HL-60 (cell line): ENCODE measurements at regions not wholly inside any gene's neighbourhood (a gene's known extent, or its start where the extent isn't known, plus 50 kb on each side); places are given as distances from the start of the nearest gene placed in this dataset.

Source experiments
- GABPA ChIP-seq: IDR thresholded peaks from 2 replicates; pipeline ENCODE4 v1.6.1; 2012; ENCODE audit warnings: low read depth
- POLR2AphosphoS5 ChIP-seq: IDR thresholded peaks from 2 replicates; pipeline ENCODE4 v1.6.1; 2012; ENCODE audit warnings: low read depth
- TF ChIP-seq, protein P1 (sequence below): IDR thresholded peaks from one replicate; pipeline ENCODE4 v1.5.1; 2011; ENCODE audit warnings: low read length, control low read depth, inconsistent platforms; ENCODE audit not compliant: insufficient read depth
- TF ChIP-seq, protein P2 (sequence below): IDR thresholded peaks from 2 replicates; pipeline ENCODE4 v1.6.1; 2012; ENCODE audit warnings: low read depth; ENCODE audit not compliant: insufficient replicate concordance

DNA sequence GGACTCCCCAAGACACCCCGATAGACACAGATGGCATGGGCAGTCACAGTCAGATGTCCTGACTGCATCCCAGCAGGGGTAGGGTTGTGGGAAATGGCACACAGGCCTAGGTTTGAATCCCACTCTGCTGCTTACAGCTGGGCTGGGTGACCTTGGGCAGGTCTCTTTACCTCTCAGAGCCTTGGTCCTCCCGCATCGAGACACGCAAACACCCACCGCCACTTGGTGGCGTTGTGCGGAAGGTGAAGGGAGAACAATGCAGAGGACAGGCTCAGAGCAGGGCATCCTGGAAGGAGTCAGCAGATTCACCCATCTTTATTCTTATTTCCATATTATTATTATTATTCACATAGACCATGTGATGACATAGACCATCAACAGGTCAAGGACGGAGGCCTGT is 140.5 kb downstream of the MIAT start:
- TF ChIP-seq, protein P1, sequence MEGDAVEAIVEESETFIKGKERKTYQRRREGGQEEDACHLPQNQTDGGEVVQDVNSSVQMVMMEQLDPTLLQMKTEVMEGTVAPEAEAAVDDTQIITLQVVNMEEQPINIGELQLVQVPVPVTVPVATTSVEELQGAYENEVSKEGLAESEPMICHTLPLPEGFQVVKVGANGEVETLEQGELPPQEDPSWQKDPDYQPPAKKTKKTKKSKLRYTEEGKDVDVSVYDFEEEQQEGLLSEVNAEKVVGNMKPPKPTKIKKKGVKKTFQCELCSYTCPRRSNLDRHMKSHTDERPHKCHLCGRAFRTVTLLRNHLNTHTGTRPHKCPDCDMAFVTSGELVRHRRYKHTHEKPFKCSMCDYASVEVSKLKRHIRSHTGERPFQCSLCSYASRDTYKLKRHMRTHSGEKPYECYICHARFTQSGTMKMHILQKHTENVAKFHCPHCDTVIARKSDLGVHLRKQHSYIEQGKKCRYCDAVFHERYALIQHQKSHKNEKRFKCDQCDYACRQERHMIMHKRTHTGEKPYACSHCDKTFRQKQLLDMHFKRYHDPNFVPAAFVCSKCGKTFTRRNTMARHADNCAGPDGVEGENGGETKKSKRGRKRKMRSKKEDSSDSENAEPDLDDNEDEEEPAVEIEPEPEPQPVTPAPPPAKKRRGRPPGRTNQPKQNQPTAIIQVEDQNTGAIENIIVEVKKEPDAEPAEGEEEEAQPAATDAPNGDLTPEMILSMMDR = no peak
- TF ChIP-seq GABPA (no peak), POLR2AphosphoS5 (no peak)
- TF ChIP-seq, protein P2, sequence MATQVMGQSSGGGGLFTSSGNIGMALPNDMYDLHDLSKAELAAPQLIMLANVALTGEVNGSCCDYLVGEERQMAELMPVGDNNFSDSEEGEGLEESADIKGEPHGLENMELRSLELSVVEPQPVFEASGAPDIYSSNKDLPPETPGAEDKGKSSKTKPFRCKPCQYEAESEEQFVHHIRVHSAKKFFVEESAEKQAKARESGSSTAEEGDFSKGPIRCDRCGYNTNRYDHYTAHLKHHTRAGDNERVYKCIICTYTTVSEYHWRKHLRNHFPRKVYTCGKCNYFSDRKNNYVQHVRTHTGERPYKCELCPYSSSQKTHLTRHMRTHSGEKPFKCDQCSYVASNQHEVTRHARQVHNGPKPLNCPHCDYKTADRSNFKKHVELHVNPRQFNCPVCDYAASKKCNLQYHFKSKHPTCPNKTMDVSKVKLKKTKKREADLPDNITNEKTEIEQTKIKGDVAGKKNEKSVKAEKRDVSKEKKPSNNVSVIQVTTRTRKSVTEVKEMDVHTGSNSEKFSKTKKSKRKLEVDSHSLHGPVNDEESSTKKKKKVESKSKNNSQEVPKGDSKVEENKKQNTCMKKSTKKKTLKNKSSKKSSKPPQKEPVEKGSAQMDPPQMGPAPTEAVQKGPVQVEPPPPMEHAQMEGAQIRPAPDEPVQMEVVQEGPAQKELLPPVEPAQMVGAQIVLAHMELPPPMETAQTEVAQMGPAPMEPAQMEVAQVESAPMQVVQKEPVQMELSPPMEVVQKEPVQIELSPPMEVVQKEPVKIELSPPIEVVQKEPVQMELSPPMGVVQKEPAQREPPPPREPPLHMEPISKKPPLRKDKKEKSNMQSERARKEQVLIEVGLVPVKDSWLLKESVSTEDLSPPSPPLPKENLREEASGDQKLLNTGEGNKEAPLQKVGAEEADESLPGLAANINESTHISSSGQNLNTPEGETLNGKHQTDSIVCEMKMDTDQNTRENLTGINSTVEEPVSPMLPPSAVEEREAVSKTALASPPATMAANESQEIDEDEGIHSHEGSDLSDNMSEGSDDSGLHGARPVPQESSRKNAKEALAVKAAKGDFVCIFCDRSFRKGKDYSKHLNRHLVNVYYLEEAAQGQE = no peak
